Mesothelial cell of epicardium (in vitro differentiated cells): ENCODE measurements at regions not wholly inside any gene's neighbourhood (a gene's known extent, or its start where the extent isn't known, plus 50 kb on each side); places are given as distances from the start of the nearest gene placed in this dataset.

ENCODE experiments used
- DNase-seq, 2 experiments: peaks; one replicate each; pipeline ENCODE4 v3.0.0; 2021; ENCODE audit warnings: low spot score in 2 of 2; ENCODE audit not compliant: unreplicated experiment in 2 of 2
- H3K27ac Mint-ChIP-seq: 2 replicates; pipeline ENCODE4 v1.8.0; 2021; ENCODE audit warnings: mixed read lengths
- H3K27me3 Mint-ChIP-seq: 2 replicates; pipeline ENCODE4 v1.8.0; 2021; ENCODE audit warnings: low read depth, mixed read lengths
- H3K36me3 Mint-ChIP-seq: 2 replicates; pipeline ENCODE4 v1.8.0; 2021; ENCODE audit warnings: mixed read lengths
- H3K4me1 Mint-ChIP-seq: 2 replicates; pipeline ENCODE4 v1.8.0; 2021; ENCODE audit warnings: mixed read lengths
- H3K4me3 Mint-ChIP-seq: 2 replicates; pipeline ENCODE4 v1.8.0; 2021; ENCODE audit warnings: mild to moderate bottlenecking, moderate library complexity, mixed read lengths
- H3K9me3 Mint-ChIP-seq: 2 replicates; pipeline ENCODE4 v1.8.0; 2021; ENCODE audit warnings: mixed read lengths
- CTCF ChIP-seq: fragments of 200-600 bp; sonication (generic); IDR thresholded peaks from one replicate; pipeline ENCODE4 v1.5.0; 2021; ENCODE audit warnings: antibody characterized with exemption; ENCODE audit not compliant: unreplicated experiment

DNA sequence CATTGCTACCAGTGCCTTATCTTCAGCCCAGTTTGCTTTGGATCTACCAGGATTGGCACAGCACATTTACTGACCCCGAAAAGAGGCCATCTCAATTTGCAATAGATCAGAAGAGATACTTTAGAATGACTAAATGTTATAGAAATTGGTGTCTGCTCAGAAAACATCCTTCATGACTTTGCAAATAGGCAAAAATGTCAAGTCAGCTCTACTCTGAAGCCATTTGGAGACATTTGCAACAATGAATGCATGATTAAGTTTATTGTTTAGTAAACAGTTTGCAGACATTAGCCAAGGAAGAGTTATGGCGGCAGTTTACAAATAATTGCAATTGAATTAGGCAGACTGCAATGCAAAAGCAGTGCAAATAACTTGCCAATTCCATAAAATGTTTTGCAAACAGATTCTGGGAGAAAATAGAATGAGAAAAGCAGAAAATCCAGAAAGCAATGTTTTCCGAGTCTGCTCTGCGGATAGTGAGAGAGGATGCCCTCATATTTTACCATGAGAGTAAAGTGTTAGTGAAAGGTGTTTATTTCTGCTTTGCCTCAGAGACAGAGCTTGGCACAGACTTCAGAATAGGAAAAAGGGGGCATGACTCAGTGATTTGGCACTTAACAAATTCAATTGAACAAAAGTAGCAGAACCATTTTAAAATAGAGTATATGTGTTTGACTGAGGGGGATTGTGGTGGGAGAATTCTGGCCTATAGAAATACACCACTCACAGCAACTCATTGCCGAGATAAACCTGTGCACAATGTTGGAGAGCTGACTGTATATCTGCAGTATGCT lies 334.9 kb upstream of the NR2F2 start:
- H3K9me3 Mint-ChIP-seq, result no peaks in the 10 kb centered on the region
- DNase-seq, result no peak
- H3K36me3 Mint-ChIP-seq, result no peaks in the 10 kb centered on the region
- peaks cover 5% of the 10 kb centered on the region for H3K4me1 Mint-ChIP-seq
- H3K4me3 Mint-ChIP-seq, result no peak overlapping the region
- no peaks in the 10 kb centered on the region for H3K27me3 Mint-ChIP-seq
- no peak for TF ChIP-seq CTCF
- no peak overlapping the region for H3K27ac Mint-ChIP-seq

GRCh38 chr15:95996494-95996893 lies 334.0 kb upstream of the NR2F2 start:
- no peaks in the 10 kb centered on the region for H3K4me1 Mint-ChIP-seq
- no peak for TF ChIP-seq CTCF
- no peak overlapping the region for H3K27ac Mint-ChIP-seq
- H3K9me3 Mint-ChIP-seq, result no peaks in the 10 kb centered on the region
- H3K27me3 Mint-ChIP-seq, result no peaks in the 10 kb centered on the region
- no peaks in the 10 kb centered on the region for H3K36me3 Mint-ChIP-seq
- no peak for DNase-seq
- H3K4me3 Mint-ChIP-seq, result no peak overlapping the region

- TF ChIP-seq CTCF, result no peak
- DNase-seq, result no peak
- Mint-ChIP-seq H3K4me1 (peaks cover 20% of the 10 kb centered on the region), H3K27ac (no peak overlapping the region), H3K36me3 (no peaks in the 10 kb centered on the region), H3K27me3 (no peaks in the 10 kb centered on the region), H3K9me3 (no peaks in the 10 kb centered on the region), H3K4me3 (no peak overlapping the region)
These were observed 331.6 kb upstream of the NR2F2 start for GRCh38 chr15:95998935-95999334.

GRCh38 chr15:96002890-96003859 lies 327.3 kb upstream of the NR2F2 start:
- no peak for DNase-seq
- peaks cover 7% of the 10 kb centered on the region for H3K9me3 Mint-ChIP-seq
- TF ChIP-seq CTCF, result no peak
- no peaks in the 10 kb centered on the region for H3K36me3 Mint-ChIP-seq
- H3K4me3 Mint-ChIP-seq, result no peak overlapping the region
- H3K27ac Mint-ChIP-seq, result no peak overlapping the region
- H3K27me3 Mint-ChIP-seq, result no peaks in the 10 kb centered on the region
- peaks cover 20% of the 10 kb centered on the region for H3K4me1 Mint-ChIP-seq

- no peaks in the 10 kb centered on the region for H3K27me3 Mint-ChIP-seq
- H3K4me3 Mint-ChIP-seq, result no peak overlapping the region
- no peak for DNase-seq
- H3K27ac Mint-ChIP-seq, result no peak overlapping the region
- H3K9me3 Mint-ChIP-seq, result peaks cover 7% of the 10 kb centered on the region
- no peak for TF ChIP-seq CTCF
- no peaks in the 10 kb centered on the region for H3K36me3 Mint-ChIP-seq
- H3K4me1 Mint-ChIP-seq, result peaks cover 21% of the 10 kb centered on the region
These were observed 324.6 kb upstream of the NR2F2 start for GRCh38 chr15:96005906-96006305.
